GM19467 (cell line): ENCODE measurements at regions not wholly inside any gene's neighbourhood (a gene's known extent, or its start where the extent isn't known, plus 50 kb on each side); places are given as distances from the start of the nearest gene placed in this dataset.
"Not testable (repeated sequence)": the region's sequence is repeated elsewhere in the genome, so short reads cannot be mapped to it uniquely, and the experiment has no call there.

Source experiments
- ATAC-seq: cut with Tn5 transposase; IDR thresholded peaks from one replicate; pipeline ENCODE4 v1.9.1; 2021; ENCODE audit warnings: mild to moderate bottlenecking, moderate library complexity; ENCODE audit not compliant: unreplicated experiment

DNA sequence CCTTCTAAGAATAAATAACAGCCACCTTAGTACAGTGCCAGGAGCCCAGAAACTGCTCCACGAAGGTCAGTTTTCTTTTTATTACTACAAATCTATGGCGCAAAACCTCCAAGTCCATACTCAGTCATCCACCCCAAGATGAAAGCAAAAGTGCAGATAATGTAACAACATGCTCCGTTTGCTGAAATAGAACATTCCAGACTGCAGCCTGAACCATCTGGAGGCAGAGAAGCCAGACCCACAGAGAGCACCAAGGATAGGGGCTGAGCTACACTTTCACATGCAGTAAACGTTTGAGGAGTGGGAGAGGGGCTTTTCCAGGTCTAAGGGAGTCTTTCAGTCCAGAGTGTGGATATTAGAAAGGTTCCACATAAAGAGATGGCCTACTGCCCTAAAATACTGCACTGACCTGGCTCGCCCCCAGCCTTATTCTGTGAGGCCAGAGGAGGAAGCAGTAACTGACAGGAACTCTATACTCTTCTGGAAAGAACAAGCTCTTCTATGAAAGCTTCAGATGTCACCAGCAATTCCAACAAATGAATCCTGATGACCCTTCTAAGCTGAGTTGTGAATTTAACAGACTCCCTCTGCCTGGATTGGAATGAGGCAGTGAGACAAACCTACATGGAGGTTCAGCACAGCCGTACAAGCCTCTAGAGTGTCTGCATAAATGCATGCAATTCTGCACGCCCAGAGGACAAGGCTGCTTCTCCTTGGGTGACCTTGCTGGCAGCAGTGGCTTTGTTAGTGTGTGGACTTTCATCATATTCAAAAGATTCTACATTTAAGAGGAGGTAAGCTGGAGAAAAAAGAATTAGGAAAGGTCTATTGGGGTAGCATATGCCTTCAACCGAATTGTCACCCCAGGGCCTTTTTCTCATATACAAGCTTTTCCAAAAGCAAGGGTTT lies 153.9 kb upstream of the EGLN3 start:
- no peak for ATAC-seq

DNA sequence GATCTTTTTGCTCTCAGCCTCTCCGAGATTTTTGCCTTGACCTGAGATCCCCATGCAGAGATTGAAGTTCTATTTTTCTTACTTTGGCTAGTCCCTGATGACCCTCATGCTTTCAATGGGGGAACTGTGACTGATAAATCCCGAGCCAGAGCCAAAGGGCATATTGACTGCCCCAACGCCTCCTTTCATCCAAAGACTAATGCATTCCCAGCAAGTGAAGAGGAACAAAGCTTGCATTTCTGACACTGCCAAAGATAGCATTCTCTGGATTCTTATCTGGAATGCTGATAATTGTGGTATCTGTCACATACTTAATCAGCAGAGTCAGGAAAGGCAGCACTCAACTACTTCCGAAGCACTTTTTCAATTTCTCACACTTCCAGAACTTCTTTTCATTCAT lies 152.3 kb upstream of the EGLN3 start:
- no peak for ATAC-seq

DNA sequence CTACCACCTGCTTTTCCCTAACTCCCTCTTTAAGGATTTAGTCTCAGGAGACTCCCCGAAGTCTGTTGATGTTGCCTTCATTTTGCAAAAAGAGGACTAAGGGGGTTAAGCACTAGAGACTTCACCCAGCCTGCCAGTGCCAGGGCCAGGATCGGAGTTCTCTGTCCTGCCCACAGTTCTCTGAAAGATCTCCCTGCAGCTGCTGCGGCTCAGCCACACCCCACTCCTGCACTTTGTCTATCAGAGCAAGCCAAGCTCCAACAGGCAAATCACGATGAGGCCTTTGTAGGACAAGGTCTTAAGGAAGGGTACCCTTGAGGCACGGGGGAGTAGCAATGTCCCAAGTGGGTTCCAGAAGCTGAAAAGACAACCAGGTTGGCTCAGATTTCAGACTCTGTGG lies 148.8 kb upstream of the EGLN3 start:
- ATAC-seq, result no peak

DNA sequence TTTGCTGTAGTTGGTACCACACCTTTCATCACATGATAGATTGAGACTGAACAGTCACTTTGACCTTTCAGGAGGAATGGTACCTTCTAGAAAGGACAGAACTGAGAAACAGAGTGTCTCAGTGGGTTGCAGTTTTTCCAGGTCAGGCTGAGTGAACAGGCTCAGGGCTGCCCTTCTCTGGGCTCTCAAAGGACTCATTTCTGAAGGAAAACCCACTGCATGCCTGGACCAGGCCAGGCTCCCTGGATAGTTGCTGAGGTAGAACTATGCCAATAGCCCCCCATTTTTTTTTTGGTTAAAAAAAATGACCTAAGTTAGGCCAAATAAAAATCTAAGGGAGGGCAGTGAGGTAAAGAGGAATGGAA lies 148.1 kb upstream of the EGLN3 start:
- no peak for ATAC-seq

DNA sequence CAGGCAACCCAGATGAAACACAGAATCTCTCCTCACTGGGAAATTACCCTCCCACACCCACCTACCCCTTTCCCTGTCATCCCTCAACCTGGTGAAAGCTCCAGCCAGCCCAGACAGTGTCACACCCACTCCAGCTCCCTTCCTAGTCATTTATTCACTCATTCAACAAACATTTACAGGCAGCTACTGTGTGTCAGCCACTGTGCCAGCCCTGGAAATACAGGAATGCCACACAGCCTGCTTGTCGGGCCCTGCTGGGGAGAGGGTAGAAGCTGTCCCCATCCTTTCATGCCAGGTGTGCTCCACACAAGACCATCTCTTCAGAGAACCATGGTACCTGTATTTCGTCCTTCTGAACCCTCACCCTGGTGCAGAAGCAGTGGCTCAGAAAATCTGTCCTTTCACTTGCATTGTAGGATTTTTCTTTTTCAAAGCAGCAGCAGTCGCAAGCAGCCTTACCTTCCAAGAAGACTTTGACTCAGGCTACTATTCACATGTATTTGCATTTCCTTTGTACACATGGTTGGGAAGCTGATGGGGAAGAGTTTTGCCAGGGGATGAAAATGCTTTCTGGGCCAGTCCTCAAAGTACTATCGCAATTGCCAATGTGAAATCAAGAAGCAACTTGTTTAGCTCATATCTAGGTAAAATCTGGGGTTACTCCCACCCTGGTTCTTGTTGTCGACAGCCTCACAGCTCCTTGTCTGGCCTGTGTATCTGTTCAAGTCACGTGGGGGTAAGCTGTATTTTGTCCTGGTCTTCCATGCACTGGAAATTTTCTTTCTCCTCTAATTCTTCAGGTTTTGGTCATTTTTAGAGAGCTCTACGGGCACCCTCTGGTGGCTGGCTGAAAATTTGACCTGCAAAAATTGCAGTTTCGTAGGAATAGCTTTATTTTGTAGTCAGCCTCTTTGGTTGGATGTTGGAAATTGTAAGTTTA lies 147.4 kb upstream of the EGLN3 start:
- ATAC-seq, result no peak

DNA sequence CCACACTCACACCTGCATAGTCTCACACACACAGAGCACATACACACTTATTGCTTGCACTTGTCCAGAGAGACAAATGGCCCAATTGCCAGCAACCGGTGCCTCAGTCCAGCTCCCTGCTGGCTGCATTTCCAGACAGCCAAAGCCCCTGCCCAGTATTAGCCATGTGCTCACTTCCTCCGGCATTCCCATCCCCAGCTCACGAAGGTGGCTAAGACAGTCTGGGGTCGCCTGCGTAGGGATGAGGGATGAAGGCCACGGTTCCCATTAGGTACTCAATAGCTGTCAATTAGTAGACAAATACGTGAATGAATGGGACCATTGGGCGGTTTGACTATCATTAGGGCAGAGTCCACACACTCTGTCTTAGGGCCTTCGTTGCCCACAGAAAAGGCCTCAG lies 146.8 kb upstream of the EGLN3 start:
- no peak for ATAC-seq

DNA sequence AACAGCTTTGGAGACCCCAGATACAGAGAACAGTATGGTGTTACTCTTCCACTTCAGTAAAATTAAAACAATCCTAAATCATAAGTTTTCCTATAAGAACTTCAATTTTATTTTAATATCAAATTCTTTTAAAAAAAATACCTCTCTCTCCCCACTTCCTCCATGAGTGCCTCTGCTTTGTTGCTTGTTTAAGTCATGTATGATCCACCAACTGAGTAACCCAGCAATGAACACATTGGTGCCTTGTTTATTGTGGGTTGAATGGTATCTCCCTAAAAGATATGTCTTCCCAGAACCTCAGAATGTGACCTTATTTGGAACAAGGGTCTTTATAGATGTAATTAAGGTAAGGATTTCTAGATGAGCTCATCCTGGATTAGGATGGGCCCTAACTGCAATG lies 143.5 kb upstream of the EGLN3 start:
- no peak for ATAC-seq

DNA sequence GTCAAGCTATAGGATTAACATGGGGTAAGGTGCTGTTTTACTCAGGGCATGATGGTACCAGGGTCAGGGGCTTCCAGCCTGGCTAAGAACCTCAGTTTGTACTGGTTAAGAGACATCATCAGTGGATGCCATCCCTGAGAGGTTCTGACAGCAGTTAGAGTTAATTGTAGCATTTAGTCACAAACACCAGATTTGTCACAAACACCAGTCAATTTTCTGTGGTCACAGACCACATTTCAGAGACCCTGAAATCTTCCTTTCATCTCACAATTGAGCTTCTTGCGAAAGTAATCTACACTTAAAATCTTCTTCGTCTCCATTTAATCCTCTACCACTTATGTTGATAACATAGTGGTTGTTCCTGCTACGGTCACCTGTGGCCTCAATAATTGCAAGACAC lies 143.0 kb upstream of the EGLN3 start:
- no peak for ATAC-seq

DNA sequence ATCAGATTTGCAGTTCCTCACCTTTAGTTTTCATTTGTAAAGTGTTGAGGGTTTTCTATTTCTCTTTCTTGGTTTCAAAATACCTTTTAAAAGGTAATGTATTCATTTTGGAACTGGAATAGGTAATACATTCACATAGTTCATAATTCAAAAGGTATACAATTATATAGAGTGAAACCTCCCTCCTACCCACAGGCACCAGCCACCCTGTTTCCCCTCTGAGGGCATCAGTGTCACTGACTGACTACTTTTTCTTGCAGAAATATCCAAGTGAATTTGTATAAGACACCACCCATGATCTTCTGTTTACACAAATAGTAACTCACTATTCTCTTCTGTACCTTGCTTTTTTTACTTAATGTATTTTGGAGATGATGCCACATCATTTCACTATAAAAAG lies 139.6 kb upstream of the EGLN3 start:
- ATAC-seq, result no peak

DNA sequence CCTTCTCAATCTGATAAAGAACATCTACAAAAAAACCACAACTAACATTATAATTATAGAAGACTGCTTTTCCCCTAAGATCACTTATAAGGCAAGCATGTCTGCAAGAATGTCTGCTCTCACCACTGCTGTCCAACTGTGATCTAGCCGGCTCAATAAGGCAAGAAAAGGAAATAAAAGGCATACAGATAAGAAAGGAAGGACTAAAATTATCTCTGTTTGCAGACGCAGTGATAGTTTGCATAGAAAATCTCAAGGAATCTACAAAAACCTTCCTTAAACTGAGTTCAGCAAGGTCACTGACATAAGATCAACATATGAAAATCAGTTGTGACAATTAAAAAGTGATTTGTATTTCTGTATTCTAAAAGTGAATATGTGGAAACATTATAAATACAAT lies 138.0 kb upstream of the EGLN3 start:
- ATAC-seq, result no peak

DNA sequence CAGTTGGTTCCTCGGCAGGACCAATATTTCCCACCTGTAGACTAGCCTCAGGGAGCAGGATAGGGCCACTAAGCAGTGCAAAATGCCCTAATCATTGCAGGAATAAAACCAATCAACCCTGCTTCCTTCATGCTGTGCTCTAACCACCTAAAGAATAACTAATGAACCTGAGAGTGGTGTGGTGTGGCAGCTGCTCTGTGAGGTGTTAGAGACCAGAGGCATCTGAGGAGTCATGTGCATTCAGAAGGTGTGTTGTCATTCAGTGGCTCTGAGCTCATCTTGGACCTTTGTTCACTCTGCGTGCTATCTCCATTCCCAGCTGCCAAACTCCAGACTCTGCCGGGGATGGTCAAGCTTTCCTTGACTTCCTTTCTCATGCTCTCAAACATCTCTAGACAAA lies 136.7 kb upstream of the EGLN3 start:
- peak; percentile 59 for ATAC-seq

DNA sequence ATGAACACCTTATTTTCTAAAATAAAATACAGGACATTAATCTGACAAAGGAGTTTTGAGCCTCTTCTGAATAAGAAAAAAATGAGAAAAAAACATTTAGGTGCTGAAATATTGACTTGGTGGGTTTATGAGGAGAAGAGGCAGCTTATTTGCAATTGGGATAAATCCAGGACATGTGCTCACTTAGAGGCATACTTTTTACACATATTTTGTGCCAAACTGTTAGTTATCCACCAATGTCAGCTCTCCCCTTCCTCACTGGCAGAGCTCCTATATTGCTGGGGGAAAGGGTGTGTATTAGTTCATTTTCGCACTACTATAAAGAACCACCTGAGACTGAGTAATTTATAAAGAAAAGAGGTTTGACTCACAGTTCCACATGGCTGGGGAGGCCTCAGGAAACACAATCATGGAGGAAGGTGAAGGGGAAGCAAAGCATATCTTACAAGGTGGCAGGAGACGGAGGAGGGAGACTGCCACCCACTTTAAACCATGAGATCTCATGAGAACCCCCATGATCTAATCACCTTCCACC lies 135.4 kb upstream of the EGLN3 start:
- no peak for ATAC-seq

DNA sequence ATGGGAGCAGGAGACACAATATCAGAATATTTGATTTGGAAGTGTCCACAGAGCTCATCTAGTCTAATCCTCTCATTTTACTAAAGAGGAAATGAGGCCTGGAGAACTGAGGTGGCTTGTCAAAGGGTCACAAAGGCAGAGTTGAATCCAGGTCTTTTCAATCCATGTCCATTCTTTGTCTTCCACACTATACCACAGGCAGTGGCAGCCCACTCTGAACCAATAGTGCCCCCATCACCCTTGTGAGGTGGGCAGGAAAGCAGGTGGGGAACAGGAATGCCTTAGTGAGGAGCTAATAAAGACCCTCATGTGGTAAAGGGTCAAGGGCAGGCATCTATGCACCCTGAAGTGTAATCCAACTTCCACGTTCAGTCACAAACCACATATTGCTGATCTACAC lies 134.8 kb upstream of the EGLN3 start:
- no peak for ATAC-seq

DNA sequence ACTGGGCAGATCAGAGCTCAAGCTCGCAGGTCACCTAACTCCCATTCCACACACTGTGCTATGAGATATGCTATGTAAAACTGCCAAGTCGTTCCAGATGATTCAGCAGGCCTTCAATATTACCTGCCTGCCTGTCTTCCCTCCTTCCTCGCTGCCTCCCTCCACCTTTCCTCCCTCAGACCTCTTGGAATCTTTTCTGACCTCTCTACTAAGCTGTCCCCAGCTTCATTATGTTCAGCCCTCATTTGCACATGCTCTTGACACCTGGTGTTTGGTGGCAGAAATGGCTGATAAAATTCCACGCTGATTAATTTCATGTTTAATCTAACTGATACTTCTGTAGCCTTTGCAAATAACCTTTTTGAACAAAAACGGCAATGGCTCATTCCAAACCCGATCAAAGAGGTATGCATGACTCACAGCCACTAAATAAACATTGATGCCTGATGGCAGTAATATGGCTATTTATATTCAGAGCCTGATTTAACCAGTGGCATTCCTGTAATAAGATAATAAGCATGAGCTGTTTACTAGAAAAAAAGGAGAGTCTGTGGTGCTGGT lies 130.8 kb upstream of the EGLN3 start:
- ATAC-seq, result no peak

DNA sequence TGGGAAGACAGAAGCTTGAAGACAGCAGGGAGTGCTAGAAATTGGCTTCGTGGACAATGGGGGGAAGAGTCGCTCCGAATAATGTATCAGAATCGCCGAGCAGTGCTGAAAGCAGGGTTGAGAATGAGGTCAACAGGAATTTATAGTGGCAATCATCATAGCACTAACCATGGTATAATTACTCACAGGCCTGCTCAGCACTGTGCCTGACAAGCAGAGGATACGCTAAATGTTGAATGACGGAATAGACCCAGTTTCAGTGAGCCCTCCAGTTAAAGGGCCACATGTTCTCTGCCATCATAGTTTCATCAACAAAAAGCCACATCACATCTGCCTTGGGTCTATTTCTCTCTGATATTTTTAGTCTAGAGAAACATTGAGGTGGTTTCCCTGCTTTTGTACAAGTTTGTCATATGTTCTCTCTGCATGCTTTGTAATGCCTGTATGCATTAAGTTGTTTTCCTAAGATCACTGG lies 130.3 kb upstream of the EGLN3 start:
- no peak for ATAC-seq

DNA sequence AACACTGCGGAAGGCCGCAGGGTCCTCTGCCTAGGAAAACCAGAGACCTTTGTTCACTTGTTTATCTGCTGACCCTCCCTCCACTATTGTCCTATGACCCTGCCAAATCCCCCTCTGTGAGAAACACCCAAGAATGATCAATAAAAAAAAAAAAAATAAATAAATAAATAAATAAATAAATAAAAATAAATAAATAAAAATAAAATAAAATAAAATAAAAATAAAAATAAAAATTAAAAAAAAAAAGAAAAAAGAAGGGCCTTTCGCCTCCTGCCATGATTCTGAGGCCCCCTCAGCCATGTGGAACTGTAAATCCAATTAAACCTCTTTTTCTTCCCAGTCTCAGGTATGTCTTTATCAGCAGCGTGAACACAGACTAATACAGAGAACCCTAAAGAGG lies 128.8 kb upstream of the EGLN3 start:
- ATAC-seq, result not testable (repeated sequence)

DNA sequence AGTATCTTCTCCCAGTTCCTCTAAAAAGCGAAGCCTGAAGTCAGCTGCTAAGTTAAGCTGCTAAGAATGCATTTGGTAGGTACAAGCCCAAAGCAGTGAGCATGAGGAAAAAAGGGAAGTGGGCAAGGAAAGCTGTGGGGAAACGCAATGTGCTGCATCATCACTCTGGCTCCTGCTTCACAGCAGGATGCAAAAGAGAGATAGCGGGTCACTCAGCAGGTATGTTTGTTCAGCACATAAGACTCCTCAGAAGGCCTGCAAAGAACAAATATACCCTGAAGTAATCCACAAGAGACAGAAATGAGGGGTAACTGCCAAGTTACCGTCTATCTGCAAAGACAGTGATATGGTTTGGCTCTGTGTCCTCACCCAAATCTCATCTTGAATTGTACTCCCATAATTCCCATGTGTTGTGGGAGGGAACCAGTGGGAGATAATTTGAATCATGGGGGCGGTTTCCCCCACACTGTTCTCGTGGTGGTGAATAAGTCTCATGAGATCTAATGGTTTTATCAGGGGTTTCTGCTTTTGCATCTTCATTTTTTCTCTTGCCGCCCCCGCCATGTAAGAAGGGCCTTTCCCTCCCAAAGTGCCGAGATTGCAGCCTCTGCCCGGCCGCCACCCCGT lies 127.4 kb upstream of the EGLN3 start:
- no peak for ATAC-seq

DNA sequence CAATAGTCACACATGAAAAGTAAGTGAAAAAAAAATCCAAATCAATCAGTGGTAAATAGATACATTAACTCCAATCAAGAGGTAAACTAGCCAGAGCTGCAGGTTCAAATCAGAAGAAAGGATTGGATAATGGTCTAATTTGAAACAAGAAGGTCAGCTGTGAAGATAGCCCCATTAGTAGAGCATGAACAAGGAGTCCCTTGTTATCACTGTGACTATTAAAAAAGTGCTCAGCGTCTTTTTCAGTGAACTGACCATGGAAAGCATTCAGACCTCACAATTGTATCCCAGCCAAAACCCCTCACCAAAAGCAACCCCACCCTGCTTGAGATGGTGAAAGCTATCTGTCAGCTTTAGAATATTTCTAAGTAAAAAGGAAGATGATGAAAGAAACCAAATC lies 125.0 kb upstream of the EGLN3 start:
- ATAC-seq, result no peak

DNA sequence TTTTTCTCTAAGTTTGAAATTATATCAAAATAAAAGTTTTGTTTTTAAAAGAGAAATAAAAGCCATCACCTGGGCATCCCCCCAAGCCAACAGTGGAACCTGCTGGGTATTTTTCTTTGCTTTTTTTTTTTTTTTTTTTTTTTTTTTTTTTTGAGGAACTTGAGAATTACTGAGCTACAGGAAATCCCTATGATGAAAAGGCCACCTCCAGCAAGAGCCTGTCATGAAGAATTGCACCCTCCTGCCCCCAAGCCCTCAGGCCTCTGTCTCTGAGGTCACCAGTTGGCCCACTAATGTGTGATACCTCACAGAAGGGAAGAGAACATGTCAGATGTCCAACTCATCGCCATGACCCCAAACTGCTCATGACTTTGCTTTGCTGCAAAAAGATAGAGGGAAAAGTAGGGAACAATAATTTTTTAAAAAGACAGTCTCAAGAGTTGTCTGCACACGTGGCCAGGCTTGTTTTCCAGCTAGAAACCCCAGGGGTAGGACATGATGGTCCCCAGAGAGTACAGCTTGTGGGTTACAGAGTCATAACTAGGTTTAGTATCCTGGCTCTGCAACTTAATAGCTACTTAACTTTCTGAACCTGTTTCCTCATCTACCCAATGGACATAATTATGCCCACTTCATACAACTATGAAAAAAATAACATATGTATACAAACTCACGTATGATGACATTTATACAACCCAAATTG lies 124.3 kb upstream of the EGLN3 start:
- peak; percentile 56 for ATAC-seq

DNA sequence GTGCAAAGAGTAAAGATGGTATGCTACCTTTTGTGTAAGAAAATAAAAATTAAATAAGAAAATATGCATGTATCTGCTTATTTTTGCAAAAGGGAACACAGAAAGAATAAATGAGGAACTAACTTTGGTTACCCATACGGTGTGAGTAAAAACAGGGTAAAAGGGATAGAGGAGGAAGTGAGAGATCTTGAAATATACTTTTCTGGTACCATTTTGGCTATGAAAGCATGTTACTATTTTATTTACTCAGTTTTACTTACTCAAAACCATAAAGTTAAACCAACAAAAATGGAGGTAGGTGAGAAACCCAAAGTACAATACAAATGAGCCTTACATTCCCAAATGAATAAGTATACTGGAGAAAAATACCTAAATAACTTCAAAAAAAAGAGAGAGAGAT lies 122.0 kb upstream of the EGLN3 start:
- ATAC-seq, result no peak
